Pons (tissue), 1 donor: ENCODE measurements at regions not wholly inside any gene's neighbourhood (a gene's known extent, or its start where the extent isn't known, plus 50 kb on each side); places are given as distances from the start of the nearest gene placed in this dataset.
"Not testable (repeated sequence)": the region's sequence is repeated elsewhere in the genome, so short reads cannot be mapped to it uniquely, and the experiment has no call there.

Experiments
- DNase-seq: peaks from one replicate; pipeline ENCODE4 v3.0.0-alpha.2; 2016; ENCODE audit warnings: low spot score

- DNase-seq: no peak
Measured at GRCh38 chr19:30943101-30943843, 406.0 kb downstream of the TSHZ3 start.

- no peak for DNase-seq
Measured at GRCh38 chr19:30942636-30943035, 406.6 kb downstream of the TSHZ3 start.

- no peak for DNase-seq
Measured at GRCh38 chr19:30941591-30941990, 407.6 kb downstream of the TSHZ3 start.

- DNase-seq: no peak
Measured at GRCh38 chr19:30936276-30936675, 413.0 kb downstream of the TSHZ3 start.

- DNase-seq: no peak
Measured at GRCh38 chr19:30935146-30935545, 414.1 kb downstream of the TSHZ3 start.

- DNase-seq: not testable (repeated sequence)
Measured at GRCh38 chr19:30933454-30933853, 415.8 kb downstream of the TSHZ3 start.

GRCh38 chr19:30932854-30933253 lies 416.4 kb downstream of the TSHZ3 start:
- DNase-seq: peak; percentile 14

- DNase-seq: no peak
Measured at GRCh38 chr19:30930941-30931706, 418.1 kb downstream of the TSHZ3 start.

GRCh38 chr19:30927705-30928104 lies 421.5 kb downstream of the TSHZ3 start:
- DNase-seq: no peak

- no peak for DNase-seq
Measured at GRCh38 chr19:30924670-30925069, 424.6 kb downstream of the TSHZ3 start.

- DNase-seq: no peak
Measured at GRCh38 chr19:30924069-30924636, 425.1 kb downstream of the TSHZ3 start.

GRCh38 chr19:30923621-30924020 lies 425.6 kb downstream of the TSHZ3 start:
- peak; percentile 4 for DNase-seq

GRCh38 chr19:30923096-30923495 lies 426.1 kb downstream of the TSHZ3 start:
- DNase-seq: no peak

- no peak for DNase-seq
Measured at GRCh38 chr19:30920222-30920621, 429.0 kb downstream of the TSHZ3 start.

- DNase-seq: no peak
Measured at GRCh38 chr19:30919737-30920136, 429.5 kb downstream of the TSHZ3 start.

- DNase-seq: no peak
Measured at GRCh38 chr19:30916238-30916637, 433.0 kb downstream of the TSHZ3 start.

GRCh38 chr19:30911491-30911890 lies 437.7 kb downstream of the TSHZ3 start:
- no peak for DNase-seq

GRCh38 chr19:30910485-30911240 lies 438.6 kb downstream of the TSHZ3 start:
- no peak for DNase-seq

GRCh38 chr19:30909216-30909615 lies 440.0 kb downstream of the TSHZ3 start:
- DNase-seq: no peak

GRCh38 chr19:30908262-30908771 lies 440.9 kb downstream of the TSHZ3 start:
- no peak for DNase-seq

GRCh38 chr19:30906871-30907270 lies 442.4 kb downstream of the TSHZ3 start:
- DNase-seq: no peak

GRCh38 chr19:30900051-30900450 lies 449.2 kb downstream of the TSHZ3 start:
- no peak for DNase-seq
